Smooth muscle cell (in vitro differentiated cells): ENCODE measurements at regions not wholly inside any gene's neighbourhood (a gene's known extent, or its start where the extent isn't known, plus 50 kb on each side); places are given as distances from the start of the nearest gene placed in this dataset.

ENCODE experiments used
- DNase-seq: peaks from one replicate; lab custom pipeline; 2025; ENCODE audit not compliant: unreplicated experiment; lab: John Stamatoyannopoulos, UW
- H2AFZ ChIP-seq: fragments of 200-600 bp; sonication (generic); 2 replicates; pipeline ENCODE4 v1.6.0; 2016; ENCODE audit warnings: antibody characterized with exemption, low read depth, mild to moderate bottlenecking
- H3F3A ChIP-seq: fragments of 200-600 bp; sonication (generic); 2 replicates; pipeline ENCODE4 v1.6.0; 2017; ENCODE audit warnings: antibody characterized with exemption, low read depth
- H3K27ac ChIP-seq: fragments of 200-600 bp; sonication (generic); 2 replicates; pipeline ENCODE4 v1.5.1; 2016; ENCODE audit warnings: low read depth, mild to moderate bottlenecking
- H3K27me3 ChIP-seq: fragments of 200-600 bp; sonication (generic); 2 replicates; pipeline ENCODE4 v1.6.1; 2016; ENCODE audit warnings: low read depth, mild to moderate bottlenecking
- H3K36me3 ChIP-seq: fragments of 200-600 bp; sonication (generic); 2 replicates; pipeline ENCODE4 v1.5.1; 2016; ENCODE audit warnings: low read depth
- H3K4me1 ChIP-seq: fragments of 200-600 bp; sonication (generic); 2 replicates; pipeline ENCODE4 v1.5.1; 2016; ENCODE audit warnings: low read depth
- H3K4me2 ChIP-seq: fragments of 200-600 bp; sonication (generic); 2 replicates; pipeline ENCODE4 v1.6.0; 2016; ENCODE audit warnings: mild to moderate bottlenecking
- H3K4me3 ChIP-seq: fragments of 200-600 bp; sonication (generic); 2 replicates; pipeline ENCODE4 v1.5.1; 2016; ENCODE audit warnings: mild to moderate bottlenecking
- H3K79me2 ChIP-seq: fragments of 200-600 bp; sonication (generic); 2 replicates; pipeline ENCODE4 v1.6.0; 2016; ENCODE audit warnings: low read depth, mild to moderate bottlenecking
- H3K9ac ChIP-seq: fragments of 200-600 bp; sonication (generic); 2 replicates; pipeline ENCODE4 v1.6.0; 2016; ENCODE audit warnings: low read depth
- H3K9me3 ChIP-seq: fragments of 200-600 bp; sonication (generic); replicated peaks from 2 replicates; pipeline ENCODE4 v1.5.1; 2016; ENCODE audit warnings: low read depth
- H4K20me1 ChIP-seq: fragments of 200-600 bp; sonication (generic); 2 replicates; pipeline ENCODE4 v1.6.0; 2016; ENCODE audit warnings: low read depth
- CTCF ChIP-seq: fragments of 200-600 bp; sonication (generic); IDR thresholded peaks from 2 replicates; pipeline ENCODE4 v1.5.1; 2017; ENCODE audit warnings: borderline replicate concordance, mild to moderate bottlenecking, antibody characterized with exemption; ENCODE audit not compliant: insufficient read depth, poor library complexity, severe bottlenecking
- WGBS: methylation state at CpG from one replicate; pipeline ENCODE4 v1.1.7; 2016; ENCODE audit warnings: low lambda C conversion rate; 5-methylcytosine and 5-hydroxymethylcytosine counted together

GRCh38 chr5:118529361-118530144 lies 458.8 kb downstream of the DTWD2 start:
- no peak for TF ChIP-seq CTCF
- H3K4me1 ChIP-seq = peaks cover 5% of the 10 kb centered on the region
- no peaks in the 10 kb centered on the region for H3K27me3 ChIP-seq
- 83% methylated on average over 7 of the region's 7 CpGs for WGBS
- no peaks in the 10 kb centered on the region for H4K20me1 ChIP-seq
- H3K27ac ChIP-seq = no peak overlapping the region
- no peak overlapping the region for H3K9ac ChIP-seq
- no peaks in the 10 kb centered on the region for H3F3A ChIP-seq
- no peak overlapping the region for H2AFZ ChIP-seq
- H3K4me2 ChIP-seq = no peak overlapping the region
- DNase-seq = no peak
- no peaks in the 10 kb centered on the region for H3K79me2 ChIP-seq
- no peaks in the 10 kb centered on the region for H3K9me3 ChIP-seq
- no peaks in the 10 kb centered on the region for H3K36me3 ChIP-seq
- H3K4me3 ChIP-seq = no peak overlapping the region

GRCh38 chr5:118522626-118523025 lies 465.7 kb downstream of the DTWD2 start:
- Histone ChIP-seq H3K79me2 (no peaks in the 10 kb centered on the region), H3F3A (no peaks in the 10 kb centered on the region), H3K27ac (no peak overlapping the region), H3K9ac (no peak overlapping the region), H3K36me3 (no peaks in the 10 kb centered on the region), H3K4me1 (no peaks in the 10 kb centered on the region), H3K9me3 (no peaks in the 10 kb centered on the region), H3K4me2 (peak overlapping the region; percentile 3), H4K20me1 (no peaks in the 10 kb centered on the region), H3K27me3 (no peaks in the 10 kb centered on the region), H2AFZ (no peak overlapping the region), H3K4me3 (no peak overlapping the region)
- no peak for DNase-seq
- no peak for TF ChIP-seq CTCF

GRCh38 chr5:118520771-118521415 lies 467.5 kb downstream of the DTWD2 start:
- H3K79me2 ChIP-seq = no peaks in the 10 kb centered on the region
- DNase-seq = no peak
- no peaks in the 10 kb centered on the region for H3K4me1 ChIP-seq
- no peaks in the 10 kb centered on the region for H3K27me3 ChIP-seq
- H2AFZ ChIP-seq = no peak overlapping the region
- H3K9me3 ChIP-seq = no peaks in the 10 kb centered on the region
- H3K27ac ChIP-seq = no peak overlapping the region
- no peaks in the 10 kb centered on the region for H3F3A ChIP-seq
- no peak overlapping the region for H3K4me2 ChIP-seq
- TF ChIP-seq CTCF = no peak
- H4K20me1 ChIP-seq = no peaks in the 10 kb centered on the region
- no peaks in the 10 kb centered on the region for H3K36me3 ChIP-seq
- H3K4me3 ChIP-seq = no peak overlapping the region
- WGBS = 84% methylated on average over 3 of the region's 3 CpGs
- H3K9ac ChIP-seq = no peak overlapping the region
